C4-2B (cell line): ENCODE measurements at regions not wholly inside any gene's neighbourhood (a gene's known extent, or its start where the extent isn't known, plus 50 kb on each side); places are given as distances from the start of the nearest gene placed in this dataset.

Source experiments
- ZFX ChIP-seq: fragments of 450-650 bp; IDR thresholded peaks from 2 replicates; pipeline ENCODE4 v1.6.1; 2017
- TF ChIP-seq, protein P1 (sequence below): fragments of 450-650 bp; conservative IDR thresholded peaks from 2 replicates; pipeline ENCODE4 v1.5.1; 2017; ENCODE audit warnings: mild to moderate bottlenecking

DNA sequence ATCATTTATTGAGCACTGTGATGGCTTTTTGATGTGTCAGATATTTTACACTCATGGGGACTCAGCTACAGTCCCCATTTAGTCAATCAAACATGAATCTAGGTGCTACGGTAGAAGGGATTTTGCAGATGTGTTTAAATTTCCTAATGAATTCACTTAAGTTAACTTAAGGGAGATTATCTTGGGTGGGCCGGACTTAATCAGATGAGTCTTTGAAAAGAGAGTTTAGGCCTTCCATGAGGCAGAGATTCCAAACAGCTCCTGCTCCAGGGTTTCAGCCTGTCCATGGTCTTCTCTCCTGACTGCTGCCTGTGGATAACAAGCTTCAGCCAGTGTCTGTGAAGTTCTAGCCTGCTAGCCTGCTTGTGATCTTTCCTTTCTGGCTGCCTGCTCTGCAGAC is 202.4 kb downstream of the IDS start:
- TF ChIP-seq, protein P1, sequence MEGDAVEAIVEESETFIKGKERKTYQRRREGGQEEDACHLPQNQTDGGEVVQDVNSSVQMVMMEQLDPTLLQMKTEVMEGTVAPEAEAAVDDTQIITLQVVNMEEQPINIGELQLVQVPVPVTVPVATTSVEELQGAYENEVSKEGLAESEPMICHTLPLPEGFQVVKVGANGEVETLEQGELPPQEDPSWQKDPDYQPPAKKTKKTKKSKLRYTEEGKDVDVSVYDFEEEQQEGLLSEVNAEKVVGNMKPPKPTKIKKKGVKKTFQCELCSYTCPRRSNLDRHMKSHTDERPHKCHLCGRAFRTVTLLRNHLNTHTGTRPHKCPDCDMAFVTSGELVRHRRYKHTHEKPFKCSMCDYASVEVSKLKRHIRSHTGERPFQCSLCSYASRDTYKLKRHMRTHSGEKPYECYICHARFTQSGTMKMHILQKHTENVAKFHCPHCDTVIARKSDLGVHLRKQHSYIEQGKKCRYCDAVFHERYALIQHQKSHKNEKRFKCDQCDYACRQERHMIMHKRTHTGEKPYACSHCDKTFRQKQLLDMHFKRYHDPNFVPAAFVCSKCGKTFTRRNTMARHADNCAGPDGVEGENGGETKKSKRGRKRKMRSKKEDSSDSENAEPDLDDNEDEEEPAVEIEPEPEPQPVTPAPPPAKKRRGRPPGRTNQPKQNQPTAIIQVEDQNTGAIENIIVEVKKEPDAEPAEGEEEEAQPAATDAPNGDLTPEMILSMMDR: no peak
- TF ChIP-seq ZFX: no peak
